Endodermal cell (in vitro differentiated cells): ENCODE measurements at regions not wholly inside any gene's neighbourhood (a gene's known extent, or its start where the extent isn't known, plus 50 kb on each side); places are given as distances from the start of the nearest gene placed in this dataset.
A peak's percentile ranks its signal among the peaks of the same experiment; 100 is the strongest.

Source experiments
- DNase-seq: peaks from one replicate; pipeline ENCODE4 v3.0.0-alpha.2; 2017
- H3K27ac ChIP-seq: 2 replicates; pipeline ENCODE4 v1.5.1; 2013; ENCODE audit warnings: mild to moderate bottlenecking, low read depth, low read length, moderate library complexity
- H3K27me3 ChIP-seq: 2 replicates; pipeline ENCODE4 v1.6.1; 2013; ENCODE audit warnings: mild to moderate bottlenecking, low read length, moderate library complexity; ENCODE audit not compliant: insufficient read depth, control insufficient read depth, poor library complexity, severe bottlenecking
- H3K36me3 ChIP-seq: 2 replicates; pipeline ENCODE4 v1.7.0; 2013; ENCODE audit warnings: mild to moderate bottlenecking, low read length, moderate library complexity; ENCODE audit not compliant: control insufficient read depth, insufficient read depth
- H3K4me1 ChIP-seq: one replicate; pipeline ENCODE4 v1.7.0; 2013; ENCODE audit warnings: low read length; ENCODE audit not compliant: control insufficient read depth, insufficient read depth
- H3K4me3 ChIP-seq: 2 replicates; pipeline ENCODE4 v1.5.1; 2013; ENCODE audit warnings: mild to moderate bottlenecking, low read length, moderate library complexity
- H3K9ac ChIP-seq: 2 replicates; pipeline ENCODE4 v1.6.1; 2013; ENCODE audit warnings: mild to moderate bottlenecking, low read length, moderate library complexity; ENCODE audit not compliant: poor library complexity, severe bottlenecking; ENCODE audit errors: extremely low read depth
- H3K9me3 ChIP-seq: 2 replicates; pipeline ENCODE4 v1.6.1; 2013; ENCODE audit warnings: mild to moderate bottlenecking, low read length, moderate library complexity; ENCODE audit not compliant: control insufficient read depth
- H3K27ac Mint-ChIP-seq: 2 replicates; pipeline ENCODE4 v1.8.0; 2020; ENCODE audit warnings: mixed read lengths
- H3K27me3 Mint-ChIP-seq: 2 replicates; pipeline ENCODE4 v1.8.0; 2021; ENCODE audit warnings: mild to moderate bottlenecking, mixed read lengths; ENCODE audit not compliant: insufficient read depth
- H3K36me3 Mint-ChIP-seq: 2 replicates; pipeline ENCODE4 v1.8.0; 2020; ENCODE audit warnings: low read depth, mixed read lengths
- H3K4me1 Mint-ChIP-seq: 2 replicates; pipeline ENCODE4 v1.8.0; 2020; ENCODE audit warnings: mixed read lengths
- H3K4me3 Mint-ChIP-seq: 2 replicates; pipeline ENCODE4 v1.8.0; 2020; ENCODE audit warnings: mild to moderate bottlenecking, moderate library complexity, mixed read lengths
- H3K9me3 Mint-ChIP-seq: 2 replicates; pipeline ENCODE4 v1.8.0; 2020; ENCODE audit warnings: mild to moderate bottlenecking, mixed read lengths
- WGBS, 2 experiments: methylation state at CpG; one replicate each; pipeline versions ENCODE4 v1.1.5 to v1.1.7; 2013; ENCODE audit warnings: missing lambda C conversion rate in 2 of 2, mixed read lengths in 1 of 2; ENCODE audit not compliant: insufficient coverage in 1 of 2, insufficient read length in 1 of 2; 5-methylcytosine and 5-hydroxymethylcytosine counted together
- TF ChIP-seq, protein P1 (sequence below): fragments of 200-600 bp; sonication (generic); conservative IDR thresholded peaks from 2 replicates; pipeline ENCODE4 v1.5.0; 2021; ENCODE audit warnings: antibody characterized with exemption, mild to moderate bottlenecking

DNA sequence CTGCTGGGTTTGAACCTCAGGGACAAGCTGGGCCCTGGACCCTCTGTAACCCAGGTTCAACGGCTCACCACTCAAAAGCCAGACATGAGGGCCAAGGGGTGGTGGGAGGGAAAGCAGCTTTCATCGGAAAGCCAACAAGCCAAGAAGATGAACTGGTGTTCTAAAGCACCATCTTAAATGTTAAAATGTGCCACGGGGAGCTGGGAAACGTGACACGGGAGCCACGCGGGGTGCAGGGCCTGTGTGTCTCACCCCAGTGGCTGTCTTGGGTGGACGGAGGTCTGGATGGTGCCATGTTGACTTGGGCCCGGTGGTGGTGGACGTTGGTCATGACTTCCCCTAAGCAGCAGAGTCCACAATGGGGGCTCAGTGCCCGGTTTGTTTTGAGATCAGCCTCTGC is 97.7 kb upstream of the SFSWAP start:
- Mint-ChIP-seq H3K9me3 (no peaks in the 10 kb centered on the region), H3K4me3 (no peak overlapping the region), H3K27ac (no peak overlapping the region), H3K4me1 (peaks cover 7% of the 10 kb centered on the region), H3K36me3 (no peaks in the 10 kb centered on the region), H3K27me3 (no peaks in the 10 kb centered on the region)
- no peaks in the 10 kb centered on the region for H3K27me3 ChIP-seq
- H3K27ac ChIP-seq = no peak overlapping the region
- DNase-seq = no peak
- H3K36me3 ChIP-seq = no peaks in the 10 kb centered on the region
- 94 to 95% methylated on average over 11 of the region's 11 CpGs for WGBS, 2 experiments
- no peaks in the 10 kb centered on the region for H3K9me3 ChIP-seq
- H3K9ac ChIP-seq = no peak overlapping the region
- peaks cover 4% of the 10 kb centered on the region for H3K4me1 ChIP-seq
- TF ChIP-seq, protein P1, sequence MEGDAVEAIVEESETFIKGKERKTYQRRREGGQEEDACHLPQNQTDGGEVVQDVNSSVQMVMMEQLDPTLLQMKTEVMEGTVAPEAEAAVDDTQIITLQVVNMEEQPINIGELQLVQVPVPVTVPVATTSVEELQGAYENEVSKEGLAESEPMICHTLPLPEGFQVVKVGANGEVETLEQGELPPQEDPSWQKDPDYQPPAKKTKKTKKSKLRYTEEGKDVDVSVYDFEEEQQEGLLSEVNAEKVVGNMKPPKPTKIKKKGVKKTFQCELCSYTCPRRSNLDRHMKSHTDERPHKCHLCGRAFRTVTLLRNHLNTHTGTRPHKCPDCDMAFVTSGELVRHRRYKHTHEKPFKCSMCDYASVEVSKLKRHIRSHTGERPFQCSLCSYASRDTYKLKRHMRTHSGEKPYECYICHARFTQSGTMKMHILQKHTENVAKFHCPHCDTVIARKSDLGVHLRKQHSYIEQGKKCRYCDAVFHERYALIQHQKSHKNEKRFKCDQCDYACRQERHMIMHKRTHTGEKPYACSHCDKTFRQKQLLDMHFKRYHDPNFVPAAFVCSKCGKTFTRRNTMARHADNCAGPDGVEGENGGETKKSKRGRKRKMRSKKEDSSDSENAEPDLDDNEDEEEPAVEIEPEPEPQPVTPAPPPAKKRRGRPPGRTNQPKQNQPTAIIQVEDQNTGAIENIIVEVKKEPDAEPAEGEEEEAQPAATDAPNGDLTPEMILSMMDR = no peak
- no peak overlapping the region for H3K4me3 ChIP-seq

DNA sequence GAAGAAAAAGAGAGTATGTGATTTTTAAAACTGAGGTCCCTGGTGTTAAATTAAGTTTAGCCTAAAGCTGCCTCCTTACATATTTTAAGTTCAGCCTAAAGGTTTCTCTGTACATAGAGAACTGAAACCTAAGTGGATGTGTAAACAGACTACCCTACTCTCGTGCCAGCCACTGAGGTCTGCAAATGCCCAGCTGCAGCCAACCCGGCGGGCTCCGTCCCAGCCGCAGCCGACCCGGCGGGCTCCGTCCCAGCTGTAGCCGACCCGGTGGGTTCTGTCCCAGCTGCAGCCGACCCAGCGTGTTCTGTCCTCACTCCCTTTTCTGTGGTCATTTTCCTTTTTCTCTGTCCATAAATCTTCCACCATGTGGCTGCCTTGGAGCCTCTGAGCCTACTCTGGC is 97.2 kb upstream of the SFSWAP start:
- no peaks in the 10 kb centered on the region for H3K36me3 Mint-ChIP-seq
- Histone ChIP-seq H3K9ac (no peak overlapping the region), H3K4me1 (peaks cover 4% of the 10 kb centered on the region), H3K27me3 (no peaks in the 10 kb centered on the region), H3K9me3 (no peaks in the 10 kb centered on the region), H3K4me3 (no peak overlapping the region), H3K27ac (no peak overlapping the region), H3K36me3 (no peaks in the 10 kb centered on the region)
- no peak overlapping the region for H3K27ac Mint-ChIP-seq
- H3K4me3 Mint-ChIP-seq = no peak overlapping the region
- H3K27me3 Mint-ChIP-seq = no peaks in the 10 kb centered on the region
- WGBS, 2 experiments = 89 to 94% methylated on average over 7 to 13 of the region's 13 CpGs
- peaks cover 7% of the 10 kb centered on the region for H3K4me1 Mint-ChIP-seq
- TF ChIP-seq, protein P1 = no peak
- DNase-seq = no peak
- no peaks in the 10 kb centered on the region for H3K9me3 Mint-ChIP-seq

DNA sequence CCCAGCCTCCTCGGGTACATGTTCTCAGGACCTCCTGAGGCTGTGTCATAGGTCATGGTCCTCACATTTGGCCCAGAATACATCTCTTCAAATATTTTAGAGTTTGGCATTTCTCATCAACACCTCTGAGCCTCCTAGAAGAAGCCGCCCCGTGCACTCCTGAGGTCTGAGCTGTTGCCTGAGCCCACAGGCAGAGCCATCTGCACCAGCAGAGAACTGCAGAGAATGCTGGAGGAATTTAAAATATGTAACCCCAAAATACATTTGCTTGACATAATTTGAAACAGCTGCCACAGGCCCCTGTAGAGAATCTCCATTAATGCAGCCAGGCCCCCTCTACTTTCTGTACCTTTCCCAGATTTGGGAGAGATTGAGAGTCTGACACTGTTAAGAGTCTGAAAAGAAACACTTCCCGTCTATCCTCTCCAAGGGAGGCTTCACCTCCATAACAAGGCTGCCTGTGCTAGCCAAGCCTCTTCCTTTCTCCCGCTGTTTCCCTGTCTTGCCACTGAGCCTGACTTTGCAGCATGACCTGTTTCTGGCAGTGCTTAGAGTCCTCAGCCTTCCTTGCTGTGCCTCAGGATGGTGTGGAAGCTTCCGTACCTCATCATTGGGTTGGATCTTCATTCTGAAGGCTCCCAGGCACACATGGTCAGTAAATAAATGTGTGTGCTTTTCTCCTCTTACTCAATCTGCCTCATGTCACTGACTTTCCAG is 95.4 kb upstream of the SFSWAP start:
- H3K36me3 ChIP-seq = no peaks in the 10 kb centered on the region
- H3K27ac ChIP-seq = no peak overlapping the region
- no peaks in the 10 kb centered on the region for H3K27me3 ChIP-seq
- no peak overlapping the region for H3K4me3 Mint-ChIP-seq
- TF ChIP-seq, protein P1 = no peak
- H3K36me3 Mint-ChIP-seq = no peaks in the 10 kb centered on the region
- WGBS, 2 experiments = 71 to 75% methylated on average over 4 to 6 of the region's 6 CpGs
- no peaks in the 10 kb centered on the region for H3K27me3 Mint-ChIP-seq
- DNase-seq = peak; percentile 54
- no peaks in the 10 kb centered on the region for H3K9me3 Mint-ChIP-seq
- no peak overlapping the region for H3K9ac ChIP-seq
- H3K4me1 Mint-ChIP-seq = peaks cover under 1% of the 10 kb centered on the region
- H3K4me3 ChIP-seq = no peak overlapping the region
- no peaks in the 10 kb centered on the region for H3K9me3 ChIP-seq
- H3K4me1 ChIP-seq = peaks cover 4% of the 10 kb centered on the region
- H3K27ac Mint-ChIP-seq = no peak overlapping the region
